G401 (cell line): ENCODE measurements at regions not wholly inside any gene's neighbourhood (a gene's known extent, or its start where the extent isn't known, plus 50 kb on each side); places are given as distances from the start of the nearest gene placed in this dataset.
"Not testable (repeated sequence)": the region's sequence is repeated elsewhere in the genome, so short reads cannot be mapped to it uniquely, and the experiment has no call there.

Source experiments
- DNase-seq: peaks from one replicate; pipeline ENCODE4 v3.0.0-alpha.2; 2015; ENCODE audit warnings: low spot score
- in situ Hi-C: cut with HindIII; loops from 2 replicates; pipeline ENCODE4 v1.10.0; 2016; ENCODE audit warnings: low sequenced_read_pairs, mixed read lengths

DNA sequence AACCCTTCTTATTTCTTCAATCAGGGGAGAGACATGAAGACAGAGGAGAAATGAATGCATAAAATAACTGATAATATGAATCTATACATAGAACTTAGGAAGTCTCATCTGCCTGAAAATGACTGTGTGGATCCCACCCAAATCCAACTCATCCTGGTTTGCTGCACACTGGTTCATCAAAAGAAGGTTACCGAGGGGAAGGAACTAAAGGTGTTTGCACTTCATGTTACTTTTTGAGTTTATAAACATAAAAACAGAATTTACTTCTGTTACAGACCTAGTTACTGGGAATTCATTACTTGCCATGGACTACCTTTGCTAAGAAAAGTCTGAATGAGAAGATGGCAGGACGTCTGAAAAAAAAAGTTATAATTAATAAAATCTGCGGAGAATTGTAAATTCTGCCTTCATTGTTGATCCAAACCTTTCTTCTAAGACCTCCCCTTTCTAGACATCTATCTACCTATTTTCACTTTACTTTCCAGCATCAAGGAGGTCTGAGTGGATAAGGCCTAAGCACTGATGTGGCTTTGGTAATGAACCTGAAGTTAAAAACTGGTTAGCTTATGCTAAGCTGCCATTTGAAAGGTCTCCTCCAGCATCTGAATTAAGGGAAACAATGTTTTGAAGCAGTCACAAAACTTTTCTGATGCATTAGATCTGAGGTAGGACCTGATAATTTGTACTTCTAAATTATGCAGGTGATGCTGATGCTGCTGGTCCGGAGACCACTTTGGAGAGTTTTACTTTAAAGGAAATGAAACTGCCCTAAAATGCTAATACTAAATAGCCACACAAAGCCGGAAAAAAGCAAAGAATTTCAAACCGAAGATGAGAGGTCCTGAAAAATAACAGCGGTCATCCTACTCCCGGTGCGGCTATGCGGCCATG is 84.0 kb downstream of the HFE start:
- DNase-seq = no peak
- in situ Hi-C loops = no loop called here

DNA sequence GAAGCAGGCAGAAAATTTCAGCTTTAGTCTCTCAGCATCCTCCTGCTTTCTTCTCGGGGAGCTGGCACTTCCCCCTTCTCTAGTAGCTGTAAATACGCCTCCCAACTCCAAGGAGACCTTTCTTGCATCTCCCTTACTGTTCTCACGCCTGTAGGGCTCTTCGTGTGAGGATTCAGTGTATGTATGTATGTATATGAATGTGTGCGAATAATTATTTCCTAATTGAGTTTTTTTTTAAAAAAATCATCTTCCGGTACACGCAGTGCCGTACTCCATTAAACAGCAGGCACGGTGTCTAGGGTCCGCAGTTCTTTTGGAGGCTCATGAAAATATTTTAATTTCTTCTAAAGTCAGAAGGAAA is 85.4 kb downstream of the HFE start:
- peak; percentile 76 for DNase-seq
- in situ Hi-C loops = no loop called here

DNA sequence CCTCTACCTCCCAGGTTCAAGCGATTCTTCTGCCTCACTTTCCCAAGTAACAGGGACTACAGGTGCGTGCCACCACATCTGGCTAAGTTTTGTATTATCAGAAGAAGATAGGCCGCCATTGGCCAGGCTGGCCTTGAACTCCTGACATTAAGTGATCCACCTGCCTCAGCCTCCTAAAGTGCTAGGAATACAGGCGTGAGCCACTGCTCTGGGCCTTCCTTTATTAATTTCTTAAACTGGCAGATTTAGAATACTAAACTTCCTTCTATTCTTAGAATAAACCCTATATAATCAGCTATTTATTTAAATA is 86.6 kb downstream of the HFE start:
- DNase-seq = no peak
- in situ Hi-C loops = no loop called here

DNA sequence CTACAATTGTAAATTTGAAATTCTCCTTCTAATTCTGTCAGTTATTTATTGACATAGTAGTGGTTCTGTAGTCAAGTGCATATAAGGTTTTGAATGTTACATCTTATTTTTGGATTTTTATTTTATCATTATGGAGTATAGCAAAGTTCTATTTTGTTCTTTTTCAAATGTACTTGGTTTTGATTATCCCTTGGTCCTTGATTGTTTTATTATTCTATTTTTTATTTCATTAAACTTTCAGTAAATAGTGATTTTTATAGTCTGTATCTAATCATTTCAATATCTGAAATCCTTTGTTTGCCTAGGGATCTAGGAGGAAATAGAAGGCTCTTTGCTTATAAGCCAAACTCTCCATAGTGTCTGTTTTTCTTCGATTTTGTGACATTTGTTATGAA is 87.8 kb downstream of the HFE start:
- no peak for DNase-seq
- in situ Hi-C loops = no loop called here

DNA sequence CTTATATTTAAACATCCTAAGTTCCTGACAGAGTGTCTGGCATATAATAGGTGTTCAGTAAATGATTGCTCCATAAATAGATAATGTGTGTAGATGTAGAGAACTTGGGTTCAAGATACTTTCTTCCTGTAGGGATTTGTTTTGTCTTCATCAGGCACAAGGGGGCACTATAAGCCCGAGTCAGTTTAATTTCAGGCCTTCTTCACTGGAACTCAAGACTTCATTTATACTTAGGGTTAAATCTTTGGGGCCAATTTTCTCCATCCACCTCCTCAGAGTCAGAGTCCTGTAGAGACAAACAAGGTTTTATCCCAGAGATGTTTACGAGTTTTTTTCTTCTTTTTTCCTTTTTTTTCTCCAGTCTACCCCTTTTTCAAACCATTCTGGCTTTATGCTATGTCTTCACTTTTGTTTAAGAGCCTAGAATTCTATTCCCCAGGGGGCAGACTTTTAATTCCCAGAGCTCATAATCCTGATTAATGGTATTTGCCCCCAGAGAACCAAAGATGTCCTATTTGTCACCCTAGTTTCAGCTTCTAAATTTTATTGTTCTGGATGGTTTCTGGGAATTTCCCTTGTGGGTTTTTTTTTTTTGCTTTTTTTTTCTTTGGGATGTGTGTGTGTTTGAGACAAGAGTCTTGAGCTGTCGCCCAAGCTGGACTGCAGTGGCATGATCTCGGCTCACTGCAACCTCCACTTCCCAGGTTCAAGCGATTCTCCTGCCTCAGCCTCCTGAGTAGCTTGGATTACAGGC is 88.4 kb downstream of the HFE start:
- in situ Hi-C loops = no loop called here
- DNase-seq = peak; percentile 65

DNA sequence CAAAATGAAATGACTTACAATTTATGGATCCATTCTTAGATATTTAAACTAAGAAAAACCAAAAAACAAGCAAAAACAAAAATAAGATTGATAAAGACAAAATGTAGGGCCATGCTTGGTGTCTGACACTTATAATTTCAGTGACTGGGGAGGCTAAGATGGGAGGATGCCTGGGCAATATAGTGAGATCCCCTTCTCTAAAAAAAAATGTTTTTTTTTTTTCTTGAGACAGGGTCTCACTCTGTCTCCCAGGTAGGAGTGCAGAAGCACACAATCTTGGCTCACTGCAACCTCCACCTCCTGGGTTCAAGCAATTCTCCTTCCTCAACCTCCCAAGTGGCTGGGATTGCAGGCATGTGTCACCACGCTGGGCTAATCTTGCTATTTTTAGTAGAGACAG is 92.4 kb downstream of the HFE start:
- DNase-seq = no peak
- in situ Hi-C loops = no loop called here

DNA sequence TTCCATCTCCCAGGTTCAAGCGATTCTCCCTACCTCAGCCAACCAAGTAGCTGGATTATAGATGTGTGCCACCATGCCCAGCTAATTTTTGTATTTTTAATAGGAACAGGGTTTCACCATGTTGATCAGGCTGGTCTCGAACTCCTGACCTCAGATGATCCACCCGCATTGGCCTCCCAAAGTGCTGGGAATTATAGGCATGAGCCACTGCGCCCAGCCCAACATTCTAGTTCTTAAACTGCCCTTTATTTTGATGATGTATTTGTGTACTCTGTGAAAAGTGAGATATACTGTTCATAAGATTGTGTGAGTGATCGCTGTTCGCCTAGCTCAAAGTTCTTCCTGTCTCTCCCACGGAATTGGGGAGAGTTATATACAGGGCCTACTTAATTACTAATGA is 93.1 kb downstream of the HFE start:
- in situ Hi-C loops = no loop called here
- no peak for DNase-seq

DNA sequence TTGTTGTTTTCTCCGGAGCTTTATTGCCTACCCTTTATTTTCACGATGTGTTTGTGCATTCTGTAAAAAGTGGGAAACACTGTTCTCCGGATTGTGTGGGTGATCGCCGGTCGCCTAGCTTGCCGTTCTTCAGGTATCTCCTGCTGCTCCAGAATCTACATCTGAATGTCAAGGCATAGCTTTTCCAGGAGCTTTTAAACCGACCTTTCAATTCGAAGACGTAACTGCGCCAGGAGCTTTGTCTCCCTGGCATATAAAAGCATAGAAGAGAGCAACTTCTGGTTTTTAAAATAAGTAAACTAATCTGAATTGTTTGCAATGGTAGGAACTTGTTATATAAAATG is 96.0 kb downstream of the HFE start:
- no peak for DNase-seq

DNA sequence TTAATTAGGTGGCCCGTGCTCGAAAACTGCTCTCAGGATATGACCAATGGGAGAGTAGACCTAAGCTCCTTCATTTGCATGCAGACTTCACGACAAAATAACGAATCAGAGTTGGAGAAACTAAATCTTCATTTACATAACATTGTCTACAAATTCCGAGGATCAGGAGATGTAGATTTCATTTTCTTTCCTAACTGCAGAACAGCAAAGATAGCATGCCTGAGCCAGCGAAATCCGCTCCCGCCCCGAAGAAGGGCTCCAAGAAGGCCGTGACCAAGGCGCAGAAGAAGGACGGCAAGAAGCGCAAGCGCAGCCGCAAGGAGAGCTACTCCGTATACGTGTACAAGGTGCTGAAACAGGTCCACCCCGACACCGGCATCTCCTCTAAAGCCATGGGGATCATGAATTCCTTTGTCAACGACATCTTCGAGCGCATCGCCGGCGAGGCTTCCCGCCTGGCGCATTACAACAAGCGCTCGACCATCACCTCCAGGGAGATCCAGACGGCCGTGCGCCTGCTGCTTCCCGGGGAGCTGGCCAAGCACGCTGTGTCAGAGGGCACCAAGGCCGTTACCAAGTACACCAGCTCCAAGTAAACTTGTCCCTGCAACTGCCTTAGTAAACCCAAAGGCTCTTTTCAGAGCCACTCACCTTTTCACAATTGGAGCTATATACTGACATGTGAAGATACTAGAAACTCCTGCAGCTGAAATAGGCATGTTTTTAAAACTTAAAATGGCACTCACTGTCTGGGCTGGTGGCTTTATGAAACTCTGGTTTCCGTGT is 96.5 kb downstream of the HFE start:
- peak; percentile 94 for DNase-seq
- in situ Hi-C loops = no loop called here

More for the DNA sequence above, 96.0 kb downstream of the HFE start:
- in situ Hi-C loops = no loop called here

DNA sequence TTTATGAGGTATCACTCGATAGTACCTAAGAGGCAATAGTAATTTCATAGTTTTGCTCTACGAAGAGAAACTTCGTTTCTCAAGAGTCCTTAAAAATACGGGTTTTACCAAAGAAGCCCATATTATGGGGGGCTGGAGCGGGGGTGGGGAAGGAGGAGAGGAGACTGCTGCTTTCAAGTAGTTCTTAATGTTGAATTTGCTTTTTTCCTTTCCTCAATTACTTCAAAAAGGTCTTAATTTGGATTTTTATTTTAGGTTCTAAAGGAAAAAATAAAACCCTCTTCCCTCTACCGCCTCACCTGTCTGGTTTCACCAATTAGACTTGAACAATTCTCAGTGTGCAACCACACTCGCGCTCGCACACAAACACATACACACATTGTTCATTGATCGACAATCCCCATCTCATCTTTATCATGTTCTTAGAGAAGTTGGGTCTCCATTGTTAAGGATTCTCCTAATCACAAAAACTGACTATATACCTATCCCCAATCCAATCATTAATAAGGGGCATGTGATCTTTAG is 97.2 kb downstream of the HFE start:
- in situ Hi-C loops = no loop called here
- no peak for DNase-seq

DNA sequence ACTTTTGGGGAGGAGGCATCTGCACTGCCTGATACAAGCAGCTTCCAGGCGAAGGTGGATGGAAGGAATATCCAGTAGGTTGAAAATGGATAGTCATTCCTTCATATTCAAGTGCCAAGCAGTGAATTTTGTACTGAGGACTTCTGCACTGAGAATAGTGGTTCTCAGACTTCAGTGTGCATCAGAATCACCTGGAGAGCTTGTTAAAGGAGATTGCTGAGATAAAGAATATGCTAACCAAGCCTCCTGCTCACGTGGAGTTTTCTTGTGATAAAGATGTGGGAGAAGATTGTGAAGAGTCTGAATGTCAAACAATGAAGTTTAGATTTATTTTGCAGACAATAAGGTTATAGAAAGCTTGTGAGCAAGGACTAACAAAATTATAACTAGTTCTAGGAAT is 97.8 kb downstream of the HFE start:
- no peak for DNase-seq
- in situ Hi-C loops = no loop called here

DNA sequence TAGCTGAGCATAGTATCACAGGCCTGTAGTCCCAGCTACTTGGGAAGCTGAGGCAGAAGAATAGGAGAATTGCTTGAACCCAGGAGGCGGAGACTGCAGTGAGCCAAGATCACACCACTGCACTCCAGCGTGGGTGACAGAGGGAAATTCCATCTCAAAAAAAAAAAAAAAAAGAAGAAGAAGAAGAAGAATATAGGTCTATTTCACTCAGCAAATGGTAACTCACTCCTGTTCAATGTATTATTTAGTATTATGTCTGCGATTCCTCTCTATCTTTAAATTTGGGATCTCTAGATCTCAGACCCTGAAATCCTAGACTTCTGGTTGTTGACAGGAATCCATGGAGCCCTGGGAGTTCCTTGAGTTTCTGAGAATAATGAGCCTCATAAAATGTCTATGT is 98.6 kb downstream of the HFE start:
- in situ Hi-C loops = no loop called here
- DNase-seq = no peak

DNA sequence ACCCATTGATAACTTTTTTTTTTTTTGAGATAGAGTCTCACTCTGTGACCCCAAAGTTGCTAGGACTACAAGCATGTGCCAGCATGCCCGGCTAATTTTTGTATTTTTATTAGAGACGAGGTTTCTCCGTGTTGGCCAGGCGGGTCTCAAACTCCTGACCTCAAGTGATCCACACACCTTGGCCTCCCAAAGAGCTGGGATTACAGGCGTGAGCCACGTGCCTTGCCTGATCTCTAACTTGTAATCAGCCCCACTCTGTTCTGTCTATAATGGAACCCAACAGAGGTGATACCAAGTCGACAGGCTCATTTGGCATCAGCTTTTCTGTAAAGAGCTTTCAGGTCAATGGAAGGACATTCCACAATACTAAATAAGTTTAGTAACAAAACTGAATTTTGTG is 99.4 kb downstream of the HFE start:
- in situ Hi-C loops = no loop called here
- DNase-seq = no peak

DNA sequence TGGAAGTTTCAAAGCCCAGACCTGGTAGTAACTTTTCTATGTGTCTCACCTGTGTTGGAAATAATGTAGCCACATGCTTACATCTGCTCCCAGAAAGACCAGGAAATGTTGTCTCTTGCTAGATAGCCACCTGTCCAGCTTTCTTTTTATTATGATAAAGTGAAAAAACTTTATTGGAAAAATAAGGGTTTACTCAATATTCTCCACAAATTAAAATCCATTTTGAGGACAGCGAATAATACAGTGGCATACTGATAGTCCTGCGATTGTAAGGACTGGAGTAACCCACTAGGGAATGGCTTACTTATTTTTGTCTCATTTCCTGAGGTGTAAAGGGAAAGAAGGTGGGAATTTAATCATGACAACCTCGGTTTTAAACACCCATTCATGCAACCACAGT is 100.1 kb downstream of the HFE start:
- DNase-seq = no peak
- in situ Hi-C loops = no loop called here

DNA sequence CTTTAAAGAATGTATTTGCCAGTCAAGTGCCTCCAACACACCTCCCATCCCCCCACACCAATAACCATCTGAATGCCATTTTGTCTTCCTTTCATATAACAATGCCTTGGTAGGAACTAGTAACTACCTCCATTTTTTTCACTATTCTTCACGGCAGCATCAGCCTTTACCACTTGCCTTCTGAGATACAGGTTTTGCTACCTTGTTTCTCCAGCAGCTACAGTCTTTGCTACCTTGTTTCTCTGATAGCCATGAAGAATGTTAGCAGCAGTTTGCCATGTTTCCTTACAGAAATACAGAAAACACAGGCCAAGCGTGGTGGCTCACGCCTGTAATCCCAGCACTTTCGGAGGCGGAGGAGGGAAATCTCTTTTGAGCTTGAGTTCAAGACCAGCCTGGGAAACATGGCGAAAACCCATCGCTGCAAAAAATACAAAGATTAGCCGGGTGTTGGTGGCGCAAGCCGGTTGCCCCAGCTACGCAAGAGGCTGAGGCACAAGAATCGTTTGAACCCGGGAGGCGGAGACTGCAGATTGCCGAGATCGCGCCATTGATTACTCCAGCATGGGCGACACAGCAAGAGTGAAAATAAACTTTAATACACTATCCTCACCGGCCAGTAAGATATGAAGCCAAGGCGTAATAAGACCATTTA is 100.9 kb downstream of the HFE start:
- peak; percentile 44 for DNase-seq
- in situ Hi-C loops = no loop called here

DNA sequence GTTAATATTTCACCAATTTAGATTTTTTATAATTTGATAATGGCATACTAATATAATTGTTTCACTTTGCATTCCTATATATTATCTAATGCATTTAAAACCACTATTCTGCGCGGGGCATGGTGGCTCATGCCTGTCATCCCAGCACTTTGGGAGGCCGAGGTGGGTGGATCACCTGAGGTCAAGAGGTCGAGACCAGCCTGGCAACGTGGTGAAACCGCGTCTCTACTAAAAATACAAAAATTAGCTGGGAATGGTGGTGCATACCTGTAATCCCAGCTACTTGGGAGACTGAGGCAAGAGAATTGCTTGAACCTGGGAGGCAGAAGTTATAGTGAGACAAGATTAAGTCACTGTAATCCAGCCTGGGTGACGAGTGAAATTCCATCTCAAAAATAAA is 104.3 kb downstream of the HFE start:
- in situ Hi-C loops, DNase-seq: not testable (repeated sequence)

DNA sequence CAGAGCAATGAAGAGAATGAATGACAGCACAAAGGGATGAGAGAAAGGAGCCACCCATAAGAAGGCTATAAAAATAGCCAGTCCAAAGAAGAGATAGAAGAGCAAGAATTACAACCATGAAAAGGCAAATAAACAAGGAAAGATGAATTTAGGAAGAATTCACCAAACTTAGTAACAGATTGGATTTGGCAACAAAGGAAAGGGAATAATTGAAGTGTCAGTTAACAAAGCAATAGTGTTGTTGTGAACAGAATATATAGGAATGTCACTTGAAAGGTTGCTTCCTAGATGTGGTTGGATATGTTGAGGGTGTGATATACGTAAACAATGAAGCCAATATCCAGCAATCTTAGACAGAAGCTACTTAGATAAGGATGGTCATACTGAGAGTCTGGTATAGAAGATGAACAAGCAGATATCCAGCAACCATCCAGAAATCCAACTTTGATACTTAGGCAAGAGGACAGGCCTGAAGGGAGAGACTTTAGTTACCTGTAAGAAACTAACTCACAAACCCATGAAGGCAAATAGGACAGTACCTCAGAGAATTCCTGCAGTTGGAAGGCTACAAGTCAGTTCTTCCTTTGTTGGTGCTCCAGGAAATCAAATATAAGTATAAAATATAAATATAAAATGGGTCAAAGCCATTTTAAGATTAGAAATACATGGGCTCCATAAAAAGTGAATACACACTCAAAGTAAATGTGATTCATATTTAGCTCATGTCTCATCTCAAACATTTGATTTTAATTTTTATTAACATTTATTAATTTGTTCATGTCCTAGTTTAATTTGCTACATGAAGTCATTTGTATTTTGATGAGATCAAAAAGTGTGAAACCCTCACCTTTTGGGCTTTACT is 106.5 kb downstream of the HFE start:
- in situ Hi-C loops = no loop called here
- DNase-seq = no peak

DNA sequence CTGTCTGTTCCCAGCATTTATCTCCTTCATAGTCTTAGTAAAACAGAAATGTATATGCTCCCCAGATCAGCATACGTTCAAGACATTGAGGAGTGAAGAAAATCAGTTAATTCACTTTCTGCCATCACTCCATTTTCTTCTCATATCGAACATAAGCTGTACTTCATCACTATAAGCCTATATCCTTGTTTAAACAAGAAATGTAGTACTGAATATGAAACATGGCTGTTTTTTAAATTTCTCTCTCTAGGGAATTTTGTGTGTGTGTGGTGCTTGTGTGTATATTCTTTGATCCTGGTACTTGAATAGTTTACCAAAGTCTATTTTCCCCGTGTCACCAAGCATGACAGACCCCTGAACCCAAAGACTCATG is 107.1 kb downstream of the HFE start:
- no peak for DNase-seq
- in situ Hi-C loops = no loop called here
